Caco-2 (cell line): ENCODE measurements at regions not wholly inside any gene's neighbourhood (a gene's known extent, or its start where the extent isn't known, plus 50 kb on each side); places are given as distances from the start of the nearest gene placed in this dataset.

Experiments
- BruUV-seq: library from RNA; stranded (reverse); fragments of 400-500 nt; replicated peaks from 2 replicates; lab custom pipeline; 2021; lab: Mats Ljungman, UMichigan
- CTCF ChIA-PET: fragments of 300-600 bp; sonication (Branson Sonifier 250); formaldehyde crosslinking; loops from one replicate; lab custom pipeline; 2022; ENCODE audit warnings: antibody characterized with exemption; lab: Charles Lee
- POLR2A ChIA-PET: fragments of 300-600 bp; sonication (Branson Sonifier 250); formaldehyde crosslinking; loops from one replicate; lab custom pipeline; 2022; ENCODE audit warnings: antibody characterized with exemption; lab: Charles Lee
- DNase-seq, 2 experiments: peaks; one replicate each; pipeline versions ENCODE4 v3.0.0 to v3.0.0-alpha.2; 2020 to 2022
- H3K27me3 ChIP-seq: replicated peaks from 2 replicates; pipeline ENCODE4 v1.6.0; 2011; ENCODE audit warnings: low read length; ENCODE audit not compliant: control insufficient read depth, insufficient read depth
- H3K36me3 ChIP-seq: 2 replicates; pipeline ENCODE4 v1.5.1; 2011; ENCODE audit warnings: low read length; ENCODE audit not compliant: control insufficient read depth, insufficient read depth
- H3K4me1 ChIP-seq: fragments of 250-450 bp; sonication (Bioruptor Pico); 2 replicates; pipeline ENCODE4 v1.5.1; 2020; ENCODE audit warnings: mild to moderate bottlenecking
- H3K4me3 ChIP-seq: 2 replicates; pipeline ENCODE4 v1.5.1; 2011; ENCODE audit warnings: low read depth, mild to moderate bottlenecking, control low read depth, low read length
- H3K9me3 ChIP-seq: fragments of 250-450 bp; sonication (Bioruptor Pico); 2 replicates; pipeline ENCODE4 v1.5.1; 2020; ENCODE audit warnings: mild to moderate bottlenecking, moderate library complexity
- H3K27ac Mint-ChIP-seq: one replicate; pipeline ENCODE4 v1.8.0; 2022; ENCODE audit warnings: mixed read lengths; ENCODE audit not compliant: unreplicated experiment
- H3K27me3 Mint-ChIP-seq: one replicate; pipeline ENCODE4 v1.8.0; 2022; ENCODE audit warnings: mixed read lengths; ENCODE audit not compliant: insufficient read depth, unreplicated experiment
- H3K36me3 Mint-ChIP-seq: one replicate; pipeline ENCODE4 v1.8.0; 2022; ENCODE audit warnings: mild to moderate bottlenecking, mixed read lengths; ENCODE audit not compliant: insufficient read depth, unreplicated experiment
- H3K4me1 Mint-ChIP-seq: one replicate; pipeline ENCODE4 v1.8.0; 2022; ENCODE audit warnings: low read depth, mixed read lengths; ENCODE audit not compliant: unreplicated experiment
- H3K4me3 Mint-ChIP-seq: one replicate; pipeline ENCODE4 v1.8.0; 2022; ENCODE audit warnings: mild to moderate bottlenecking, moderate library complexity, mixed read lengths; ENCODE audit not compliant: unreplicated experiment
- H3K9me3 Mint-ChIP-seq: one replicate; pipeline ENCODE4 v1.8.0; 2022; ENCODE audit warnings: mixed read lengths; ENCODE audit not compliant: unreplicated experiment
- CTCF ChIP-seq, 2 experiments: fragments of 200-600 bp in 1 of 2; IDR thresholded peaks; 1 replicate in 1 of 2; 2 replicates in 1 of 2; pipeline versions ENCODE4 v1.5.1 to v1.8.0; 2011 to 2022; ENCODE audit warnings: antibody characterized with exemption in 1 of 2, control low read depth in 1 of 2, inconsistent platforms in 1 of 2, low read depth in 1 of 2, low read length in 1 of 2, mild to moderate bottlenecking in 1 of 2, moderate library complexity in 1 of 2; ENCODE audit not compliant: insufficient read depth in 1 of 2, severe bottlenecking in 1 of 2, unreplicated experiment in 1 of 2
- intact Hi-C: fragments of 100-400 bp; cut with micrococcal nuclease; formaldehyde crosslinking; loops from one replicate; pipeline ENCODE4 v1.10.0; 2022; ENCODE audit not compliant: unreplicated experiment

- peaks cover 14% of the 10 kb centered on the region for H3K9me3 Mint-ChIP-seq
- H3K4me3 ChIP-seq: no peak overlapping the region
- no peaks in the 10 kb centered on the region for H3K27me3 ChIP-seq
- no peaks in the 10 kb centered on the region for H3K9me3 ChIP-seq
- no peaks in the 10 kb centered on the region for H3K36me3 Mint-ChIP-seq
- intact Hi-C loops: no loop called here
- no peaks in the 10 kb centered on the region for H3K4me1 ChIP-seq
- H3K27ac Mint-ChIP-seq: no peak overlapping the region
- TF ChIP-seq CTCF (IDR thresholded peaks at IDR 0.05; ENCODE audit: insufficient read depth in 1 of 2, low read depth in 1 of 2, low read length in 1 of 2, severe bottlenecking in 1 of 2, unreplicated experiment in 1 of 2): no peak
- H3K4me3 Mint-ChIP-seq: no peak overlapping the region
- CTCF ChIA-PET: no interaction called here
- BruUV-seq: no TSS peak
- no peaks in the 10 kb centered on the region for H3K27me3 Mint-ChIP-seq
- no peak for DNase-seq
- H3K36me3 ChIP-seq: no peaks in the 10 kb centered on the region
- POLR2A ChIA-PET: no interaction called here
- no peaks in the 10 kb centered on the region for H3K4me1 Mint-ChIP-seq
Observed at GRCh38 chr5:6090838-6091237, 287.5 kb downstream of the MED10 start.

GRCh38 chr5:6090079-6090654 is 288.2 kb downstream of the MED10 start:
- CTCF ChIA-PET: no interaction called here
- H3K4me3 Mint-ChIP-seq: no peak overlapping the region
- POLR2A ChIA-PET: no interaction called here

GRCh38 chr5:6088706-6089105 is 289.6 kb downstream of the MED10 start:
- no peak overlapping the region for H3K4me3 Mint-ChIP-seq
- no peak for DNase-seq
- intact Hi-C loops: no loop called here
- H3K9me3 Mint-ChIP-seq: peaks cover 14% of the 10 kb centered on the region
- Histone ChIP-seq H3K36me3 (no peaks in the 10 kb centered on the region), H3K4me3 (no peak overlapping the region), H3K4me1 (no peaks in the 10 kb centered on the region), H3K27me3 (no peaks in the 10 kb centered on the region), H3K9me3 (no peaks in the 10 kb centered on the region)
- TF ChIP-seq CTCF (IDR thresholded peaks at IDR 0.05; ENCODE audit: insufficient read depth in 1 of 2, low read depth in 1 of 2, low read length in 1 of 2, severe bottlenecking in 1 of 2, unreplicated experiment in 1 of 2): no peak
- peaks cover 12% of the 10 kb centered on the region for H3K27me3 Mint-ChIP-seq
- no peak overlapping the region for H3K27ac Mint-ChIP-seq
- CTCF ChIA-PET: no interaction called here
- no peaks in the 10 kb centered on the region for H3K36me3 Mint-ChIP-seq
- no peaks in the 10 kb centered on the region for H3K4me1 Mint-ChIP-seq
- POLR2A ChIA-PET: no interaction called here
- BruUV-seq: no TSS peak

More at GRCh38 chr5:6090079-6090654, 288.2 kb downstream of the MED10 start:
- no peak for DNase-seq
- Histone ChIP-seq H3K36me3 (no peaks in the 10 kb centered on the region), H3K4me3 (no peak overlapping the region), H3K9me3 (no peaks in the 10 kb centered on the region), H3K4me1 (no peaks in the 10 kb centered on the region), H3K27me3 (no peaks in the 10 kb centered on the region)
- TF ChIP-seq CTCF (IDR thresholded peaks at IDR 0.05; ENCODE audit: insufficient read depth in 1 of 2, low read depth in 1 of 2, low read length in 1 of 2, severe bottlenecking in 1 of 2, unreplicated experiment in 1 of 2): no peak
- Mint-ChIP-seq H3K27me3 (peaks cover 3% of the 10 kb centered on the region), H3K9me3 (peaks cover 14% of the 10 kb centered on the region), H3K36me3 (no peaks in the 10 kb centered on the region), H3K4me1 (no peaks in the 10 kb centered on the region), H3K27ac (no peak overlapping the region)
- no TSS peak for BruUV-seq
- intact Hi-C loops: no loop called here
